GM12872 (cell line): ENCODE measurements at regions not wholly inside any gene's neighbourhood (a gene's known extent, or its start where the extent isn't known, plus 50 kb on each side); places are given as distances from the start of the nearest gene placed in this dataset.

Experiments
- TF ChIP-seq, protein P1 (sequence below): IDR thresholded peaks from 3 replicates; pipeline ENCODE4 v1.5.1; 2011; ENCODE audit warnings: low read depth, mild to moderate bottlenecking, low read length, moderate library complexity; ENCODE audit not compliant: insufficient read depth

DNA sequence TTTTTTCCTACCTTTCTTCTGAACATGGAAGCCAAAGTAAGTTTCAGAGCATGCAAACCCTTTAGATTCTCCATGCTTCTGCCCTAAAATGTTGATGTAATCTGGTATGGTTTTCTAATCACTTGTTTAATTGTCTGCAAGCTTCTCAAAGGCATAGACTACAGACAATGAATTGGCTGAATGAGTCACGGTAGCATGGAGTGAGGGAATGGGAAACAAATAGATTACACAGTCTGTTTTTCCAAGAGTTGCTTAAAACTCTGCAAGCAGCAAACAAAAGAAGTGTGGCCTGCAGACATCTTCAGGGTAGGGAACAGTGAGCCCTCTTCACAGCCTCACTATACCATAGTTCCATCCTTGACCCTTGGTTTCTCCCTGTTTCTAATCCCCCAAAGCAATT is 326.0 kb downstream of the BARHL2 start:
- TF ChIP-seq, protein P1, sequence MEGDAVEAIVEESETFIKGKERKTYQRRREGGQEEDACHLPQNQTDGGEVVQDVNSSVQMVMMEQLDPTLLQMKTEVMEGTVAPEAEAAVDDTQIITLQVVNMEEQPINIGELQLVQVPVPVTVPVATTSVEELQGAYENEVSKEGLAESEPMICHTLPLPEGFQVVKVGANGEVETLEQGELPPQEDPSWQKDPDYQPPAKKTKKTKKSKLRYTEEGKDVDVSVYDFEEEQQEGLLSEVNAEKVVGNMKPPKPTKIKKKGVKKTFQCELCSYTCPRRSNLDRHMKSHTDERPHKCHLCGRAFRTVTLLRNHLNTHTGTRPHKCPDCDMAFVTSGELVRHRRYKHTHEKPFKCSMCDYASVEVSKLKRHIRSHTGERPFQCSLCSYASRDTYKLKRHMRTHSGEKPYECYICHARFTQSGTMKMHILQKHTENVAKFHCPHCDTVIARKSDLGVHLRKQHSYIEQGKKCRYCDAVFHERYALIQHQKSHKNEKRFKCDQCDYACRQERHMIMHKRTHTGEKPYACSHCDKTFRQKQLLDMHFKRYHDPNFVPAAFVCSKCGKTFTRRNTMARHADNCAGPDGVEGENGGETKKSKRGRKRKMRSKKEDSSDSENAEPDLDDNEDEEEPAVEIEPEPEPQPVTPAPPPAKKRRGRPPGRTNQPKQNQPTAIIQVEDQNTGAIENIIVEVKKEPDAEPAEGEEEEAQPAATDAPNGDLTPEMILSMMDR, result no peak

DNA sequence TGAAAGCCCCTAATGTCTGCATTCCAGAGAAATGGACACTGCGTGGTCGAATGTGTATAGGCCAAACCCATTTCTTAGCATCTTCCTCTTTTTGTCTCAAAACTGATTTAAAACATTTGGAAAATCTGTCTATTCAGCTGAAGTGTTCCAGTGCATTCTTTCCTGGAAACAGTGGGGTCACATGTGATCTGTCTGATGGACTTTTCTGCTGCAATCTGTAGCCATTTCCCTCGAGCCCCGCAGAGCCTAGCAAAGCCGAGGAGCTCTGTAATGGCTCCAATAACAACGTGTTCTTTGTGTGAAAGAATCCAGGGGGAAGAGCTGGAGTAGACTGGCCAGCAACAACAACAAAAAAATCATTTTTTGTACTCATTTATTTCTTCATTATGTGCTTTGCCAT is 329.3 kb downstream of the BARHL2 start:
- TF ChIP-seq, protein P1, result no peak

- TF ChIP-seq, protein P1, result no peak
Observed at GRCh38 chr1:90386899-90387720, 330.0 kb downstream of the BARHL2 start.

DNA sequence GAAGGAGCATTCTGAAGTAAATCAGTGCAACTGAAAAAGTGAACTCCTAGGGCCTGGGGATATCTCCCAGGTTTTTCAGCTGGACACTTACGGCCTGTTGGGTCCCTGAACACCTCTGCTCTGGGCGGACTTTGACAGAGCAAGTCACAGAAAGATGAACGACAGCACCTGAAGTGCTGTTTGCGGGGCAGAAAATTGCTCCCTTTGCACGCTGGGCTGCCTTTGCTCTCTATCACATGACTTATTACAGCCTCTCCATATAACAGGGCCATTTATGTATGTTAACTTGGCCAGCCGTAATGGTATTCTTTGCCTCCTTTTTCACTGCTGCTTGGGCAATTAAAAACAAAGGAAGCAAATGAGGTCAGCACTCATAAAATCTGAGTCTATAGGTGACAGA is 332.9 kb downstream of the BARHL2 start:
- TF ChIP-seq, protein P1, result no peak

DNA sequence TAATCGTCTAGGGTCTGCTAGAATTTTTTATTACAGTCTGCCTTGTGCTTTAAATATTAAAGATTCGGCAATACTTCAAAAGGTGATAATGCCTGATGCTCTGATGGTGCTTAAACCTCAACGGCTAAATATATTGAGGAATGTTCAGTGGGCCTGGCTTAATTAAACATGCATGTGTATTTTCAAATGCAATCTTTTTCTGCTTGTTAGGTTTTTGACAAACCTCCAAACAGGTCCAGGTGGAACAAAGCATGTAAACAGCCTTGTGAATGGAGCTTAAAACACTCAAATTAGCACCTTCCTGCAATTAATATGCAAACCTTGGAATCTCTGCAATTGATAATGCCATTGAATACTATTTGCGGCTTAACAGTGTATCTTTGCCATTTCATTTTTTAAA is 334.9 kb downstream of the BARHL2 start:
- TF ChIP-seq, protein P1, result no peak

GRCh38 chr1:90381598-90381997 is 335.5 kb downstream of the BARHL2 start:
- TF ChIP-seq, protein P1, result no peak

DNA sequence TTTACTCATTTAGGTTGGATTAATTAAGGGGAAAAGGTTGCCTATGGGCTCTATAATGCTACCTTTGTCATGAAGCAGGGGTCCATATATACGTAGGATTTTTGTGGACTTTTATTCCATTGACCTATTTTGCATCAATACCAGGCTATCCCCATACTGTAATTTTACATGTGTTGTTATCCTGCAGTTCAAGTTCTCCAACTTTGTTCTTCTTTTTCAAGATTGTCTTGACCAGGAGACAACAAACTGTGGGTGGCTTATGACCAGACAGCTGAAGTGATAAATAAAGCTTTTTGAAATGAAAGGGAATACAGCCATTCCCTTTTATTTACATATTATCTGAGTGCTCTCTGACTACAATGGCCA is 345.7 kb downstream of the BARHL2 start:
- TF ChIP-seq, protein P1, result no peak
